ENCODE measurements at regions not wholly inside any gene's neighbourhood (a gene's known extent, or its start where the extent isn't known, plus 50 kb on each side); places are given as distances from the start of the nearest gene placed in this dataset.

DNA sequence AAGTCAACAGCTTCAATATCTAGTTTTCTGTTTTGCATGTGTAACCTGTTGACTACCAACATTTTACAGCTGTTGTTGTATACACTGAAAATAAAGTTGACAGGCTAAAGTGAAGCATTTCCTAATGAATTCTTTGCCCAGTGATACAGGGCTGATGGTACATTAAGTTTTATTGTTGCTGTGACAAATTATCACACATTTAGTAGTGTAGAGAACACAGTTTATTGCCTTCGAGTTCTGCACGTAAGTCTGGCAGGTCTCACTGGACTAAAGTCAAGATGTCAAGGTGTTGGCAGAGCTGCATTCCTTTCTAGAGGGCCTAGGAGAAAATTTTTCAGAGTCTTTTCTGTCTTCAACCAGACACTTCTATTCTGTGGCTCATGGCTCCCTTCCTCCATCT is 184.2 kb downstream of the SLITRK6 start:
- TF ChIP-seq, protein P1, sequence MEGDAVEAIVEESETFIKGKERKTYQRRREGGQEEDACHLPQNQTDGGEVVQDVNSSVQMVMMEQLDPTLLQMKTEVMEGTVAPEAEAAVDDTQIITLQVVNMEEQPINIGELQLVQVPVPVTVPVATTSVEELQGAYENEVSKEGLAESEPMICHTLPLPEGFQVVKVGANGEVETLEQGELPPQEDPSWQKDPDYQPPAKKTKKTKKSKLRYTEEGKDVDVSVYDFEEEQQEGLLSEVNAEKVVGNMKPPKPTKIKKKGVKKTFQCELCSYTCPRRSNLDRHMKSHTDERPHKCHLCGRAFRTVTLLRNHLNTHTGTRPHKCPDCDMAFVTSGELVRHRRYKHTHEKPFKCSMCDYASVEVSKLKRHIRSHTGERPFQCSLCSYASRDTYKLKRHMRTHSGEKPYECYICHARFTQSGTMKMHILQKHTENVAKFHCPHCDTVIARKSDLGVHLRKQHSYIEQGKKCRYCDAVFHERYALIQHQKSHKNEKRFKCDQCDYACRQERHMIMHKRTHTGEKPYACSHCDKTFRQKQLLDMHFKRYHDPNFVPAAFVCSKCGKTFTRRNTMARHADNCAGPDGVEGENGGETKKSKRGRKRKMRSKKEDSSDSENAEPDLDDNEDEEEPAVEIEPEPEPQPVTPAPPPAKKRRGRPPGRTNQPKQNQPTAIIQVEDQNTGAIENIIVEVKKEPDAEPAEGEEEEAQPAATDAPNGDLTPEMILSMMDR (IDR thresholded peaks at IDR 0.05) = no peak
- no peak for TF ChIP-seq EZH2 (IDR thresholded peaks at IDR 0.05; ENCODE audit: borderline replicate concordance, insufficient read depth, low read depth, low read length, poor library complexity, severe bottlenecking)

Measured in B cell (primary cell).